Astrocyte (in vitro differentiated cells and primary cell): ENCODE measurements at regions not wholly inside any gene's neighbourhood (a gene's known extent, or its start where the extent isn't known, plus 50 kb on each side); places are given as distances from the start of the nearest gene placed in this dataset.

Experiments
- DNase-seq: peaks from one replicate; pipeline ENCODE4 v3.0.0-alpha.2; 2010; ENCODE audit warnings: low read depth
- FAIRE-seq: peaks from 2 replicates; lab custom pipeline; 2011; peaks lifted over from hg19 to GRCh38; lab: Jason Lieb, UNC
- H2AFZ ChIP-seq: 2 replicates; pipeline ENCODE4 v1.6.0; 2012; ENCODE audit warnings: low read depth, low read length, inconsistent platforms
- H3K27ac ChIP-seq: 2 replicates; pipeline ENCODE4 v1.5.1; 2011; ENCODE audit warnings: low read depth, low read length, inconsistent platforms
- H3K27me3 ChIP-seq: 2 replicates; pipeline ENCODE4 v1.6.0; 2011; ENCODE audit warnings: low read length, inconsistent platforms; ENCODE audit not compliant: insufficient read depth
- H3K36me3 ChIP-seq: 2 replicates; pipeline ENCODE4 v1.5.1; 2011; ENCODE audit warnings: low read length, inconsistent platforms; ENCODE audit not compliant: insufficient read depth
- H3K4me1 ChIP-seq: 2 replicates; pipeline ENCODE4 v1.5.1; 2011; ENCODE audit warnings: low read length, inconsistent platforms; ENCODE audit not compliant: insufficient read depth
- H3K4me2 ChIP-seq: 2 replicates; pipeline ENCODE4 v1.6.0; 2012; ENCODE audit warnings: low read length, inconsistent platforms
- H3K4me3 ChIP-seq: 2 replicates; pipeline ENCODE4 v1.5.1; 2011; ENCODE audit warnings: low read depth, mild to moderate bottlenecking, low read length, inconsistent platforms; ENCODE audit not compliant: insufficient read depth
- H3K79me2 ChIP-seq: 2 replicates; pipeline ENCODE4 v1.6.0; 2012; ENCODE audit warnings: mild to moderate bottlenecking, low read length, inconsistent platforms; ENCODE audit not compliant: insufficient read depth
- H3K9ac ChIP-seq: 2 replicates; pipeline ENCODE4 v1.6.0; 2012; ENCODE audit warnings: mild to moderate bottlenecking, low read length, inconsistent platforms
- H3K9me3 ChIP-seq: 2 replicates; pipeline ENCODE4 v1.5.1; 2012; ENCODE audit warnings: low read depth, mild to moderate bottlenecking, low read length, inconsistent platforms; ENCODE audit not compliant: insufficient read depth
- H4K20me1 ChIP-seq: 2 replicates; pipeline ENCODE4 v1.6.0; 2012; ENCODE audit warnings: low read length, inconsistent platforms; ENCODE audit not compliant: insufficient read depth
- H3K27ac Mint-ChIP-seq: one replicate; pipeline ENCODE4 v1.8.0; 2021; ENCODE audit warnings: mild to moderate bottlenecking, mixed read lengths; ENCODE audit not compliant: unreplicated experiment
- H3K27me3 Mint-ChIP-seq: one replicate; pipeline ENCODE4 v1.8.0; 2021; ENCODE audit warnings: low read depth, mixed read lengths; ENCODE audit not compliant: unreplicated experiment
- H3K36me3 Mint-ChIP-seq: one replicate; pipeline ENCODE4 v1.8.0; 2021; ENCODE audit warnings: low read depth, mixed read lengths; ENCODE audit not compliant: unreplicated experiment
- H3K4me1 Mint-ChIP-seq: one replicate; pipeline ENCODE4 v1.8.0; 2021; ENCODE audit warnings: low read depth, mixed read lengths; ENCODE audit not compliant: unreplicated experiment
- H3K4me3 Mint-ChIP-seq: one replicate; pipeline ENCODE4 v1.8.0; 2021; ENCODE audit warnings: mild to moderate bottlenecking, moderate library complexity, mixed read lengths; ENCODE audit not compliant: unreplicated experiment
- H3K9me3 Mint-ChIP-seq: one replicate; pipeline ENCODE4 v1.8.0; 2021; ENCODE audit warnings: mild to moderate bottlenecking, mixed read lengths; ENCODE audit not compliant: unreplicated experiment
- CTCF ChIP-seq: IDR thresholded peaks from 2 replicates; pipeline ENCODE4 v1.5.1; 2011; ENCODE audit warnings: low read depth, mild to moderate bottlenecking, inconsistent platforms, low read length, moderate library complexity; ENCODE audit not compliant: insufficient read depth
- EZH2 ChIP-seq: IDR thresholded peaks from 2 replicates; pipeline ENCODE4 v1.6.1; 2012; ENCODE audit warnings: mild to moderate bottlenecking, low read length, inconsistent platforms; ENCODE audit not compliant: insufficient read depth

GRCh38 chr18:78528411-78529258, 451.0 kb upstream of the SALL3 start:
- Histone ChIP-seq H3K79me2 (no peaks in the 10 kb centered on the region), H3K27ac (no peak overlapping the region), H4K20me1 (no peaks in the 10 kb centered on the region), H2AFZ (no peak overlapping the region), H3K36me3 (no peaks in the 10 kb centered on the region), H3K4me3 (no peak overlapping the region), H3K4me1 (no peaks in the 10 kb centered on the region), H3K27me3 (no peaks in the 10 kb centered on the region), H3K9me3 (peaks cover 5% of the 10 kb centered on the region), H3K4me2 (no peak overlapping the region), H3K9ac (no peak overlapping the region)
- Mint-ChIP-seq H3K4me3 (no peak overlapping the region), H3K36me3 (no peaks in the 10 kb centered on the region), H3K27ac (no peak overlapping the region), H3K27me3 (no peaks in the 10 kb centered on the region), H3K4me1 (no peaks in the 10 kb centered on the region), H3K9me3 (peaks cover 9% of the 10 kb centered on the region)
- no peak for DNase-seq
- TF ChIP-seq CTCF (no peak), EZH2 (no peak)
- FAIRE-seq = no peak

- Mint-ChIP-seq H3K36me3 (no peaks in the 10 kb centered on the region), H3K27me3 (no peaks in the 10 kb centered on the region), H3K4me1 (no peaks in the 10 kb centered on the region), H3K9me3 (peaks cover 7% of the 10 kb centered on the region), H3K4me3 (no peak overlapping the region), H3K27ac (no peak overlapping the region)
- H3K9ac ChIP-seq = no peak overlapping the region
- no peaks in the 10 kb centered on the region for H3K36me3 ChIP-seq
- H3K4me3 ChIP-seq = no peak overlapping the region
- no peaks in the 10 kb centered on the region for H4K20me1 ChIP-seq
- no peak overlapping the region for H2AFZ ChIP-seq
- no peak for TF ChIP-seq CTCF
- TF ChIP-seq EZH2 = no peak
- no peaks in the 10 kb centered on the region for H3K79me2 ChIP-seq
- H3K27ac ChIP-seq = no peak overlapping the region
- no peak overlapping the region for H3K4me2 ChIP-seq
- no peaks in the 10 kb centered on the region for H3K27me3 ChIP-seq
- peaks cover 5% of the 10 kb centered on the region for H3K9me3 ChIP-seq
- H3K4me1 ChIP-seq = no peaks in the 10 kb centered on the region
- DNase-seq (no peak), FAIRE-seq (no peak)
Observed at GRCh38 chr18:78531637-78532036, 448.0 kb upstream of the SALL3 start.
